GM12878 (cell line): ENCODE measurements at regions not wholly inside any gene's neighbourhood (a gene's known extent, or its start where the extent isn't known, plus 50 kb on each side); places are given as distances from the start of the nearest gene placed in this dataset.

ENCODE experiments used
- ATAC-seq: fragments of 200-7000 bp; cut with Tn5 transposase; 3 replicates; pipeline ENCODE4 v1.9.1; 2020; ENCODE audit warnings: mild to moderate bottlenecking, moderate library complexity
- BruUV-seq: library from RNA; stranded (reverse); fragments of 400-500 nt; replicated peaks from 2 replicates; lab custom pipeline; 2021; lab: Mats Ljungman, UMichigan
- CTCF ChIA-PET: fragments of 300-600 bp; sonication (Branson Sonifier 250); formaldehyde crosslinking; extraction: SDS; loops from one replicate; lab custom pipeline; 2021; ENCODE audit warnings: inconsistent platforms; lab: Yijun Ruan, JAX
- POLR2A ChIA-PET: fragments of 350-600 bp; formaldehyde crosslinking; extraction: SDS; loops from one replicate; lab custom pipeline; 2021; ENCODE audit warnings: inconsistent platforms; lab: Charles Lee
- RAD21 ChIA-PET: fragments of 300-600 bp; sonication (Branson Sonifier 250); formaldehyde crosslinking; loops from one replicate; lab custom pipeline; 2023; ENCODE audit warnings: antibody characterized with exemption; ENCODE audit not compliant: unreplicated experiment; lab: Charles Lee
- SMC1A ChIA-PET: fragments of 300-600 bp; sonication (Branson Sonifier 250); formaldehyde crosslinking; loops from one replicate; lab custom pipeline; 2023; ENCODE audit not compliant: unreplicated experiment, uncharacterized antibody; lab: Charles Lee
- DNase-seq: peaks from one replicate; pipeline ENCODE4 v3.0.0-alpha.2; 2011; ENCODE audit warnings: low read depth, low spot score
- FAIRE-seq: peaks from 3 replicates; lab custom pipeline; 2011; peaks lifted over from hg19 to GRCh38; lab: Jason Lieb, UNC
- H2AFZ ChIP-seq: 2 replicates; pipeline ENCODE4 v1.6.0; 2011; ENCODE audit warnings: low read depth, low read length, control low read depth; ENCODE audit not compliant: control insufficient read depth
- H3K27ac ChIP-seq: 2 replicates; pipeline ENCODE4 v1.5.1; 2011; ENCODE audit warnings: control low read depth; ENCODE audit not compliant: control insufficient read depth, insufficient read depth
- H3K27me3 ChIP-seq, 2 experiments: replicated peaks in 1 of 2; 2 replicates each; pipeline versions ENCODE4 v1.6.0 to v1.6.1; 2011; ENCODE audit warnings: low read length in 1 of 2; ENCODE audit not compliant: control insufficient read depth in 2 of 2, insufficient read depth in 2 of 2
- H3K36me3 ChIP-seq, 2 experiments: 2 replicates each; pipeline ENCODE4 v1.5.1; 2011; ENCODE audit warnings: low read length in 1 of 2; ENCODE audit not compliant: control insufficient read depth in 2 of 2, insufficient read depth in 2 of 2
- H3K4me1 ChIP-seq: 2 replicates; pipeline ENCODE4 v1.6.1; 2011; ENCODE audit warnings: mild to moderate bottlenecking, low read length, moderate library complexity, mixed read lengths; ENCODE audit not compliant: control insufficient read depth, insufficient read depth
- H3K4me2 ChIP-seq: 2 replicates; pipeline ENCODE4 v1.6.0; 2011; ENCODE audit warnings: control low read depth; ENCODE audit not compliant: control insufficient read depth, insufficient read depth
- H3K4me3 ChIP-seq: fragments of 200-600 bp; sonication (generic); 2 replicates; pipeline ENCODE4 v1.5.1; 2016
- H3K79me2 ChIP-seq: 2 replicates; pipeline ENCODE4 v1.6.0; 2011; ENCODE audit warnings: low read length; ENCODE audit not compliant: control insufficient read depth, insufficient read depth
- H3K9ac ChIP-seq: 2 replicates; pipeline ENCODE4 v1.8.0; 2011; ENCODE audit warnings: low read length, control low read depth, mixed read lengths; ENCODE audit not compliant: control insufficient read depth, insufficient read depth
- H3K9me3 ChIP-seq: replicated peaks from 3 replicates; pipeline ENCODE4 v1.5.1; 2011; ENCODE audit warnings: mild to moderate bottlenecking, low read length; ENCODE audit not compliant: control insufficient read depth, insufficient read depth
- H4K20me1 ChIP-seq: 2 replicates; pipeline ENCODE4 v1.6.0; 2011; ENCODE audit not compliant: control insufficient read depth, insufficient read depth
- CHD1 ChIP-seq: IDR thresholded peaks from 2 replicates; pipeline ENCODE4 v1.6.1; 2012; ENCODE audit warnings: low read depth, low read length, improper control_type of control experiment
- ESRRA ChIP-seq: IDR thresholded peaks from 2 replicates; pipeline ENCODE4 v1.6.1; 2012; ENCODE audit warnings: mild to moderate bottlenecking, low read length, improper control_type of control experiment
- HDAC2 ChIP-seq: fragments of 200-600 bp; sonication (generic); IDR thresholded peaks from 2 replicates; pipeline ENCODE4 v1.6.1; 2017
- RAD21 ChIP-seq: IDR thresholded peaks from 2 replicates; pipeline ENCODE4 v1.6.1; 2011; ENCODE audit warnings: mild to moderate bottlenecking, low read depth, low read length, moderate library complexity; ENCODE audit not compliant: insufficient read depth
- RB1 ChIP-seq: fragments of 450-650 bp; formaldehyde crosslinking; IDR thresholded peaks from 2 replicates; pipeline ENCODE4 v1.6.1; 2017; ENCODE audit warnings: mild to moderate bottlenecking, borderline replicate concordance
- RBBP5 ChIP-seq: fragments of 200-600 bp; sonication (generic); conservative IDR thresholded peaks from 2 replicates; pipeline ENCODE4 v1.6.1; 2016
- RELA ChIP-seq: fragments of 450-650 bp; IDR thresholded peaks from 2 replicates; pipeline ENCODE4 v1.8.0; 2014; ENCODE audit warnings: borderline replicate concordance; ENCODE audit not compliant: partially characterized antibody
- SMC3 ChIP-seq: IDR thresholded peaks from 2 replicates; pipeline ENCODE4 v1.6.1; 2011; ENCODE audit warnings: low read length, improper control_type of control experiment, borderline replicate concordance
- TAF1 ChIP-seq: IDR thresholded peaks from 2 replicates; pipeline ENCODE4 v1.6.1; 2011; ENCODE audit warnings: mild to moderate bottlenecking, low read depth, low read length, borderline replicate concordance
- ZBED1 ChIP-seq: IDR thresholded peaks from 2 replicates; pipeline ENCODE4 v1.6.1; 2016; ENCODE audit warnings: borderline replicate concordance
- ZNF24 ChIP-seq: fragments of 450-650 bp; IDR thresholded peaks from 2 replicates; pipeline ENCODE4 v1.6.1; 2017; ENCODE audit warnings: antibody characterized with exemption, mild to moderate bottlenecking
- ZNF687 ChIP-seq: fragments of 450-650 bp; IDR thresholded peaks from 2 replicates; pipeline ENCODE4 v1.6.1; 2017; ENCODE audit warnings: mild to moderate bottlenecking, moderate library complexity
- WGBS: methylation state at CpG from one replicate; pipeline ENCODE4 v1.1.6; 2016; ENCODE audit warnings: low lambda C conversion rate; ENCODE audit not compliant: insufficient replicate concordance, insufficient coverage; ENCODE audit errors: missing lambda C conversion rate; 5-methylcytosine and 5-hydroxymethylcytosine counted together
- in situ Hi-C: fragments of 300-500 bp; cut with MboI; formaldehyde crosslinking; loops from 9 replicates; pipeline ENCODE4 v1.14.3; 2018; ENCODE audit warnings: mixed read lengths
- intact Hi-C: fragments of 100-400 bp; cut with micrococcal nuclease; formaldehyde crosslinking; loops from one replicate; pipeline ENCODE4 v1.14.2; 2022; ENCODE audit not compliant: unreplicated experiment
- TF ChIP-seq, protein P1 (sequence below): fragments of 450-650 bp; formaldehyde crosslinking; IDR thresholded peaks from 2 replicates; pipeline ENCODE4 v1.4.0; 2020; ENCODE audit warnings: mild to moderate bottlenecking, moderate library complexity

DNA sequence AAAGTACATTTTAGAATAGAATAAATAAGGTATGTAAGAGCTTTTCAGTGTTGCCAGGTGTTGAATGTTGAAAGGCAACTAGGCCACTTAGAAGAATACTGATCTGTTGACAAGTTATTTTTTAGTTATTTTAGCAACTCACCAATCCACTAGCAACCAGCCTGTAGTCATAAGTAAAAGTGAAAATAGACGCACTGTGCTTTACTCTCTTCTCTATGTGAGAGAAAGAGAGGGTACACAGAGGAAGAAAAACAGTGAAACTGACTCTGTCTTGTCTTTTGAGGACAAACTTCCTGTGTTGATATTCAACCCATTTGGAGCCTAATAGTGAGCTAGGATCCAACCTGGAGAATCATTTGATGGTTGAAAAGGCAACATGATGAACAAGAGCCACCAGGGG, 327.1 kb upstream of the GOLIM4 start:
- in situ Hi-C loops (no loop called here), intact Hi-C loops (no loop called here)
- TF ChIP-seq RELA (no peak), HDAC2 (no peak), ZNF24 (no peak), SMC3 (no peak), ESRRA (no peak), RB1 (no peak), RAD21 (no peak), ZBED1 (no peak), CHD1 (no peak), RBBP5 (no peak), TAF1 (no peak), ZNF687 (no peak)
- TF ChIP-seq, protein P1, sequence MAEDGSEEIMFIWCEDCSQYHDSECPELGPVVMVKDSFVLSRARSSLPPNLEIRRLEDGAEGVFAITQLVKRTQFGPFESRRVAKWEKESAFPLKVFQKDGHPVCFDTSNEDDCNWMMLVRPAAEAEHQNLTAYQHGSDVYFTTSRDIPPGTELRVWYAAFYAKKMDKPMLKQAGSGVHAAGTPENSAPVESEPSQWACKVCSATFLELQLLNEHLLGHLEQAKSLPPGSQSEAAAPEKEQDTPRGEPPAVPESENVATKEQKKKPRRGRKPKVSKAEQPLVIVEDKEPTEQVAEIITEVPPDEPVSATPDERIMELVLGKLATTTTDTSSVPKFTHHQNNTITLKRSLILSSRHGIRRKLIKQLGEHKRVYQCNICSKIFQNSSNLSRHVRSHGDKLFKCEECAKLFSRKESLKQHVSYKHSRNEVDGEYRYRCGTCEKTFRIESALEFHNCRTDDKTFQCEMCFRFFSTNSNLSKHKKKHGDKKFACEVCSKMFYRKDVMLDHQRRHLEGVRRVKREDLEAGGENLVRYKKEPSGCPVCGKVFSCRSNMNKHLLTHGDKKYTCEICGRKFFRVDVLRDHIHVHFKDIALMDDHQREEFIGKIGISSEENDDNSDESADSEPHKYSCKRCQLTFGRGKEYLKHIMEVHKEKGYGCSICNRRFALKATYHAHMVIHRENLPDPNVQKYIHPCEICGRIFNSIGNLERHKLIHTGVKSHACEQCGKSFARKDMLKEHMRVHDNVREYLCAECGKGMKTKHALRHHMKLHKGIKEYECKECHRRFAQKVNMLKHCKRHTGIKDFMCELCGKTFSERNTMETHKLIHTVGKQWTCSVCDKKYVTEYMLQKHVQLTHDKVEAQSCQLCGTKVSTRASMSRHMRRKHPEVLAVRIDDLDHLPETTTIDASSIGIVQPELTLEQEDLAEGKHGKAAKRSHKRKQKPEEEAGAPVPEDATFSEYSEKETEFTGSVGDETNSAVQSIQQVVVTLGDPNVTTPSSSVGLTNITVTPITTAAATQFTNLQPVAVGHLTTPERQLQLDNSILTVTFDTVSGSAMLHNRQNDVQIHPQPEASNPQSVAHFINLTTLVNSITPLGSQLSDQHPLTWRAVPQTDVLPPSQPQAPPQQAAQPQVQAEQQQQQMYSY (CRISPR knock-in tag), result no peak
- Histone ChIP-seq H3K79me2 (no peaks in the 10 kb centered on the region), H4K20me1 (no peaks in the 10 kb centered on the region), H3K36me3 (no peaks in the 10 kb centered on the region), H3K4me2 (no peak overlapping the region), H3K4me1 (no peaks in the 10 kb centered on the region), H2AFZ (no peak overlapping the region), H3K27me3 (no peaks in the 10 kb centered on the region), H3K27ac (no peak overlapping the region), H3K4me3 (no peak overlapping the region), H3K9me3 (no peaks in the 10 kb centered on the region), H3K9ac (no peak overlapping the region)
- ChIA-PET SMC1A (interaction anchor here (1.2 kb wide), 1 partner anchor 21 kb away, joined by 3 read pairs; no protein-coding TSS in a partner anchor), RAD21 (no interaction called here), POLR2A (no interaction called here), CTCF (no interaction called here)
- ATAC-seq, result peak; percentile 44
- DNase-seq, result no peak
- BruUV-seq, result no TSS peak
- WGBS, result 38% methylated on average over 1 of the region's 1 CpG
- peak; percentile 13 for FAIRE-seq
